ENCODE measurements at regions not wholly inside any gene's neighbourhood (a gene's known extent, or its start where the extent isn't known, plus 50 kb on each side); places are given as distances from the start of the nearest gene placed in this dataset.

DNA sequence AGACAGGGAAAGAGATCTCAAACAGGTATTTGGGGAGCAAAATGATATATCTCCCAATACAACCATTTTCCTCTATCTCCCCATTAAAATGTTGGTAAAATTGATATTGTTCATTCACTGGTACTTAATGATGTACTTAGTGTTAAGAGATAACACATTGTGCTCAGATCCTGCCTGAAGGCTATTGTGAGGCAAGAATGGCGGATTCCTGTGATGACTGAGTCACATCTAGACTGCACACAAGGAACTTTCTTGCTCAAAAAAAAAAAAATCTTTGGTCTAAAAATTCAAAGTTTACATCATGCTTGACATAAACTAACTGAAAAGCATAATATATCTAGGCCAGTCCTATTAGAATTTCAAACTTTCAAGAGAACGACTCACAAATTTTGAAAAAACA is 171.1 kb upstream of the TTC14 start:
- Mint-ChIP-seq H3K27ac (no peak overlapping the region), H3K36me3 (no peaks in the 10 kb centered on the region), H3K27me3 (ENCODE audit: low read depth) (no peaks in the 10 kb centered on the region), H3K4me3 (no peak overlapping the region), H3K4me1 (no peaks in the 10 kb centered on the region), H3K9me3 (peaks cover 25% of the 10 kb centered on the region)
- DNase-seq (ENCODE audit: low spot score) (no peak), ATAC-seq (no peak)
- POLR2A ChIA-PET, result no interaction called here
- TF ChIP-seq MAX (CRISPR knock-in tag; IDR thresholded peaks at IDR 0.05) (no peak), GRHL2 (CRISPR knock-in tag; IDR thresholded peaks at IDR 0.05; ENCODE audit: insufficient replicate concordance, severe bottlenecking) (no peak), ZNF396 (CRISPR knock-in tag; IDR thresholded peaks at IDR 0.05; ENCODE audit: borderline replicate concordance) (no peak), ZNF281 (CRISPR knock-in tag; IDR thresholded peaks at IDR 0.05) (no peak)
- CTCF ChIA-PET, result no interaction called here

- Mint-ChIP-seq H3K27me3 (ENCODE audit: low read depth) (no peaks in the 10 kb centered on the region), H3K27ac (no peak overlapping the region), H3K36me3 (no peaks in the 10 kb centered on the region), H3K9me3 (peaks cover 25% of the 10 kb centered on the region), H3K4me3 (no peak overlapping the region), H3K4me1 (no peaks in the 10 kb centered on the region)
- POLR2A ChIA-PET, result no interaction called here
- no peak for TF ChIP-seq ZNF219 (CRISPR knock-in tag; IDR thresholded peaks at IDR 0.05; ENCODE audit: borderline replicate concordance)
- TF ChIP-seq E2F1 (CRISPR knock-in tag; IDR thresholded peaks at IDR 0.05), result no peak
- TF ChIP-seq NR1H2 (CRISPR knock-in tag; IDR thresholded peaks at IDR 0.05), result no peak
- no peak for TF ChIP-seq PRDM15 (CRISPR knock-in tag; IDR thresholded peaks at IDR 0.05)
- TF ChIP-seq, protein P1, sequence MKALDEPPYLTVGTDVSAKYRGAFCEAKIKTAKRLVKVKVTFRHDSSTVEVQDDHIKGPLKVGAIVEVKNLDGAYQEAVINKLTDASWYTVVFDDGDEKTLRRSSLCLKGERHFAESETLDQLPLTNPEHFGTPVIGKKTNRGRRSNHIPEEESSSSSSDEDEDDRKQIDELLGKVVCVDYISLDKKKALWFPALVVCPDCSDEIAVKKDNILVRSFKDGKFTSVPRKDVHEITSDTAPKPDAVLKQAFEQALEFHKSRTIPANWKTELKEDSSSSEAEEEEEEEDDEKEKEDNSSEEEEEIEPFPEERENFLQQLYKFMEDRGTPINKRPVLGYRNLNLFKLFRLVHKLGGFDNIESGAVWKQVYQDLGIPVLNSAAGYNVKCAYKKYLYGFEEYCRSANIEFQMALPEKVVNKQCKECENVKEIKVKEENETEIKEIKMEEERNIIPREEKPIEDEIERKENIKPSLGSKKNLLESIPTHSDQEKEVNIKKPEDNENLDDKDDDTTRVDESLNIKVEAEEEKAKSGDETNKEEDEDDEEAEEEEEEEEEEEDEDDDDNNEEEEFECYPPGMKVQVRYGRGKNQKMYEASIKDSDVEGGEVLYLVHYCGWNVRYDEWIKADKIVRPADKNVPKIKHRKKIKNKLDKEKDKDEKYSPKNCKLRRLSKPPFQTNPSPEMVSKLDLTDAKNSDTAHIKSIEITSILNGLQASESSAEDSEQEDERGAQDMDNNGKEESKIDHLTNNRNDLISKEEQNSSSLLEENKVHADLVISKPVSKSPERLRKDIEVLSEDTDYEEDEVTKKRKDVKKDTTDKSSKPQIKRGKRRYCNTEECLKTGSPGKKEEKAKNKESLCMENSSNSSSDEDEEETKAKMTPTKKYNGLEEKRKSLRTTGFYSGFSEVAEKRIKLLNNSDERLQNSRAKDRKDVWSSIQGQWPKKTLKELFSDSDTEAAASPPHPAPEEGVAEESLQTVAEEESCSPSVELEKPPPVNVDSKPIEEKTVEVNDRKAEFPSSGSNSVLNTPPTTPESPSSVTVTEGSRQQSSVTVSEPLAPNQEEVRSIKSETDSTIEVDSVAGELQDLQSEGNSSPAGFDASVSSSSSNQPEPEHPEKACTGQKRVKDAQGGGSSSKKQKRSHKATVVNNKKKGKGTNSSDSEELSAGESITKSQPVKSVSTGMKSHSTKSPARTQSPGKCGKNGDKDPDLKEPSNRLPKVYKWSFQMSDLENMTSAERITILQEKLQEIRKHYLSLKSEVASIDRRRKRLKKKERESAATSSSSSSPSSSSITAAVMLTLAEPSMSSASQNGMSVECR (CRISPR knock-in tag; IDR thresholded peaks at IDR 0.05; ENCODE audit: borderline replicate concordance), result no peak
- no peak for TF ChIP-seq ZNF396 (CRISPR knock-in tag; IDR thresholded peaks at IDR 0.05; ENCODE audit: borderline replicate concordance)
- TF ChIP-seq ZNF138 (CRISPR knock-in tag; conservative IDR thresholded peaks at IDR 0.05), result no peak
- TF ChIP-seq ZNF317 (CRISPR knock-in tag; IDR thresholded peaks at IDR 0.05; ENCODE audit: borderline replicate concordance, low read depth), result no peak
- TF ChIP-seq JUN (CRISPR knock-in tag; IDR thresholded peaks at IDR 0.05), result no peak
- no peak for TF ChIP-seq OVOL2 (CRISPR knock-in tag; IDR thresholded peaks at IDR 0.05; ENCODE audit: borderline replicate concordance)
- no peak for TF ChIP-seq RORB (CRISPR knock-in tag; IDR thresholded peaks at IDR 0.05)
- TF ChIP-seq NR3C1 (CRISPR knock-in tag; conservative IDR thresholded peaks at IDR 0.05; ENCODE audit: low read depth), result no peak
- no peak for TF ChIP-seq ZNF263 (CRISPR knock-in tag; IDR thresholded peaks at IDR 0.05; ENCODE audit: low read depth)
- TF ChIP-seq SMAD3 (CRISPR knock-in tag; IDR thresholded peaks at IDR 0.05; ENCODE audit: borderline replicate concordance), result no peak
- no peak for ATAC-seq
- CTCF ChIA-PET, result no interaction called here
- no peak for DNase-seq (ENCODE audit: low spot score)
These were observed 168.8 kb upstream of the TTC14 start for GRCh38 chr3:180433152-180433551.

Measured in WTC11 (cell line).